ENCODE measurements at regions not wholly inside any gene's neighbourhood (a gene's known extent, or its start where the extent isn't known, plus 50 kb on each side); places are given as distances from the start of the nearest gene placed in this dataset.
"Not testable (repeated sequence)": the region's sequence is repeated elsewhere in the genome, so short reads cannot be mapped to it uniquely, and the experiment has no call there.

- no peak for DNase-seq (ENCODE audit: low read depth)
- TF ChIP-seq CTCF (IDR thresholded peaks at IDR 0.05; ENCODE audit: insufficient read depth, low read depth, low read length, missing control alignments) = no peak
Observed at GRCh38 chr17:43315369-43315768, 81.6 kb upstream of the RNU2-1 start.

GRCh38 chr17:43314611-43315011, 80.8 kb upstream of the RNU2-1 start:
- DNase-seq (ENCODE audit: low read depth) = no peak
- no peak overlapping the region for H3K4me3 ChIP-seq (ENCODE audit: low read length)
- no peak for TF ChIP-seq CTCF (IDR thresholded peaks at IDR 0.05; ENCODE audit: insufficient read depth, low read depth, low read length, missing control alignments)

More at GRCh38 chr17:43315369-43315768, 81.6 kb upstream of the RNU2-1 start:
- H3K4me3 ChIP-seq (ENCODE audit: low read length) = no peak overlapping the region

GRCh38 chr17:43312011-43312410, 78.2 kb upstream of the RNU2-1 start:
- DNase-seq (ENCODE audit: low read depth) = no peak
- TF ChIP-seq CTCF (IDR thresholded peaks at IDR 0.05; ENCODE audit: insufficient read depth, low read depth, low read length, missing control alignments) = no peak
- no peak overlapping the region for H3K4me3 ChIP-seq (ENCODE audit: low read length)

- no peak for DNase-seq (ENCODE audit: low read depth)
- TF ChIP-seq CTCF (IDR thresholded peaks at IDR 0.05; ENCODE audit: insufficient read depth, low read depth, low read length, missing control alignments) = no peak
Observed at GRCh38 chr17:43309505-43310332, 75.9 kb upstream of the RNU2-1 start.

GRCh38 chr17:43308999-43309398, 75.2 kb upstream of the RNU2-1 start:
- no peak overlapping the region for H3K4me3 ChIP-seq (ENCODE audit: low read length)
- DNase-seq (ENCODE audit: low read depth) = no peak
- TF ChIP-seq CTCF (IDR thresholded peaks at IDR 0.05; ENCODE audit: insufficient read depth, low read depth, low read length, missing control alignments) = no peak

More at GRCh38 chr17:43309505-43310332, 75.9 kb upstream of the RNU2-1 start:
- no peak overlapping the region for H3K4me3 ChIP-seq (ENCODE audit: low read length)

GRCh38 chr17:43304792-43305191, 71.0 kb upstream of the RNU2-1 start:
- DNase-seq (ENCODE audit: low read depth); H3K4me3 ChIP-seq (ENCODE audit: low read length): not testable (repeated sequence)

GRCh38 chr17:43303049-43303448, 69.3 kb upstream of the RNU2-1 start:
- H3K4me3 ChIP-seq (ENCODE audit: low read length); DNase-seq (ENCODE audit: low read depth): not testable (repeated sequence)

GRCh38 chr17:43299300-43300076, 65.7 kb upstream of the RNU2-1 start:
- not testable (repeated sequence) for DNase-seq (ENCODE audit: low read depth); H3K4me3 ChIP-seq (ENCODE audit: low read length)

GRCh38 chr17:43289670-43290069, 55.9 kb upstream of the RNU2-1 start:
- DNase-seq (ENCODE audit: low read depth); H3K4me3 ChIP-seq (ENCODE audit: low read length): not testable (repeated sequence)

- DNase-seq (ENCODE audit: low read depth); H3K4me3 ChIP-seq (ENCODE audit: low read length): not testable (repeated sequence)
Observed at GRCh38 chr17:43283606-43284005, 49.8 kb upstream of the RNU2-1 start.

All from epithelial cell of esophagus (primary cell).